ENCODE measurements at regions not wholly inside any gene's neighbourhood (a gene's known extent, or its start where the extent isn't known, plus 50 kb on each side); places are given as distances from the start of the nearest gene placed in this dataset.

DNA sequence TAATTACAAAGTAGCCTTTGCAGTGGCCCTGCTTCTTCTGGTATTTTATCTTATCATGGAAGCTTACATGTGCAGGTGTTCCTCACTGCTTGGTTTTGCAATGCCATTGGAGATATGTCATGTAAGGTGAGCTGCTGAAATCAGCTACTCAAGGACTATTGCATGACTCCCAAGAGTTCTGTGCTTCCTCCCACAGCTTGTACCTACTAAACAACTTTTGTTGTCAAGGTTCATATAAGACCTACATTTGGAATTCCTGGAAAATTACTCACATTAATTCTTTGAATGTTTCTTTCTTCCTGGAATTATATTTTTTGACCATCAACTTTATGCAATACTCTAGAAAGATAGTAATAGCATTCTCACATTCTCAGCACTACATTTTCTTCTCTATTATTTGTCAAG, 427.5 kb upstream of the HSF2 start:
- no peaks in the 10 kb centered on the region for H3K9me3 ChIP-seq (ENCODE audit: control insufficient read depth in 2 of 2, insufficient read depth in 1 of 2, low read depth in 1 of 2, low read length in 1 of 2)
- H3K4me3 ChIP-seq (ENCODE audit: low read depth in 1 of 2, low read length in 2 of 2), result no peak overlapping the region
- H3K27me3 ChIP-seq (ENCODE audit: control insufficient read depth in 1 of 2, insufficient read depth in 2 of 2, low read length in 2 of 2), result no peaks in the 10 kb centered on the region
- H3K36me3 ChIP-seq (ENCODE audit: control insufficient read depth in 2 of 2, insufficient read depth in 2 of 2, low read length in 1 of 2), result no peaks in the 10 kb centered on the region
- no peak overlapping the region for H3K27ac ChIP-seq (ENCODE audit: low read depth in 2 of 2, low read length in 1 of 2)
- H3K4me1 ChIP-seq (ENCODE audit: control insufficient read depth in 2 of 2, insufficient read depth in 2 of 2, low read length in 1 of 2), result no peaks in the 10 kb centered on the region

DNA sequence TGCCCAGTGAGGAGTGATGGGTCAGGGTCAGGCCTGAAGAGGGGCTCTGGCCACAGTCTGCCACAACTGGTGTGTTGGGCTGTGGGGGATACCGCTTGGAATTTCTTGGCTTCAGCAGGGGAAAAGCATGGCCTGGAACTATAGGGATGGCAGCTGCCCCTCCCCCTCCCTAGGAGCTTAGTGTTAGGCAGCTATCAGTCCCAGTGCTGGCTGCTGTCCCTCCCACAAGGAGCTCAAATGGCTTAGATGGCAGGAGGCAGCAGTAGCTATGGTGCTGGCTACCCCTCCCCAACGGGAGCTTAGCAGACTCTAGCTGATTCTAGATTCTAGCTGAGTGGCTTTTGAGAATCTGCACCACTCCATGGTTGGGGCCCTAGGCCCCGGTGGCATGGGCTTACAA, 414.5 kb upstream of the HSF2 start:
- no peaks in the 10 kb centered on the region for H3K9me3 ChIP-seq (ENCODE audit: control insufficient read depth in 2 of 2, insufficient read depth in 1 of 2, low read depth in 1 of 2, low read length in 1 of 2)
- 81 to 88% methylated on average over 3 of the region's 3 CpGs for WGBS, 2 donors
- H3K4me1 ChIP-seq (ENCODE audit: control insufficient read depth in 2 of 2, insufficient read depth in 2 of 2, low read length in 1 of 2), result no peaks in the 10 kb centered on the region
- no peak overlapping the region for H3K27ac ChIP-seq (ENCODE audit: low read depth in 2 of 2, low read length in 1 of 2)
- H3K27me3 ChIP-seq (ENCODE audit: control insufficient read depth in 1 of 2, insufficient read depth in 2 of 2, low read length in 2 of 2), result no peaks in the 10 kb centered on the region
- no peaks in the 10 kb centered on the region for H3K36me3 ChIP-seq (ENCODE audit: control insufficient read depth in 2 of 2, insufficient read depth in 2 of 2, low read length in 1 of 2)
- H3K4me3 ChIP-seq (ENCODE audit: low read depth in 1 of 2, low read length in 2 of 2), result no peak overlapping the region

DNA sequence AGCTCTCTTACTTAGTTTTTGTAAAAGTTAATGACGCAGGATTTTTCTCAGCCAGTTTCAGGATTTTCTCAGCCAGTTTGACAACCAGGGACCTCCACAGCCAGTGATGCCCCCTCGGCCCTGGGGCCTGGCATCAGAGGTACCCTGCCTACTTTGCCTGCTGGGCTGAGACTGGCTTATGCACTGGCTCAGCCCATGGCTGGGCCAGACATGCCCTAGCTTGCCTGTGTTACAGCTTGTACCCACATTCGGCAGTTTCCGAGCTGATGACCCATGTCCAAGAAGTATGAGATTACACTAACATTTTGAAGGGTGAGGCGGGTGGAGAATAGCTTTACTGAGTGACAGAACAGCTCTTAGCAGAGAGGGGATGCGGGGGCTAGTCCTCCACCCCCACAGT, 406.1 kb upstream of the HSF2 start:
- H3K36me3 ChIP-seq (ENCODE audit: control insufficient read depth in 2 of 2, insufficient read depth in 2 of 2, low read length in 1 of 2), result no peaks in the 10 kb centered on the region
- H3K9me3 ChIP-seq (ENCODE audit: control insufficient read depth in 2 of 2, insufficient read depth in 1 of 2, low read depth in 1 of 2, low read length in 1 of 2), result no peaks in the 10 kb centered on the region
- no peaks in the 10 kb centered on the region for H3K27me3 ChIP-seq (ENCODE audit: control insufficient read depth in 1 of 2, insufficient read depth in 2 of 2, low read length in 2 of 2)
- no peak overlapping the region for H3K27ac ChIP-seq (ENCODE audit: low read depth in 2 of 2, low read length in 1 of 2)
- H3K4me1 ChIP-seq (ENCODE audit: control insufficient read depth in 2 of 2, insufficient read depth in 2 of 2, low read length in 1 of 2), result no peaks in the 10 kb centered on the region
- H3K4me3 ChIP-seq (ENCODE audit: low read depth in 1 of 2, low read length in 2 of 2), result no peak overlapping the region
- WGBS, 2 donors, result 66 to 73% methylated on average over 6 of the region's 6 CpGs

DNA sequence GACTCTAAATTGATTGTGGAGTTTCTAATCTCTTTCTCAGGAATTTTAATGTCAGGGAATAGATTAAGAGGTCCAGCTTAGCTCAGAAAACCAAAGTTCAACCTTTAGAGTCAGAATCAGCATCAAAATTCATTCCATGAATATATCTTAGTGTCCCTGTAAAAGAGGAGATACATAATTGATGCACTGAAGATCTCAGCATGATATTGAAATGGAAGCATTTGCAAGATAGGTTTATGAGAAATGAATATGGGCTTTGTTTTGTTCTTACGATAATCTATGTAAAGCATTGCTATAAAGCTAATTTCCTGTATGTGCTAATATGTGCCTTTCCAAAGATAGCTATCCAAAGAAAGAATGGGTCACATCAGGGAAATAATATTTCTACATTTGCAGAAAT, 404.5 kb upstream of the HSF2 start:
- Histone ChIP-seq H3K9me3 (ENCODE audit: control insufficient read depth in 2 of 2, insufficient read depth in 1 of 2, low read depth in 1 of 2, low read length in 1 of 2) (no peaks in the 10 kb centered on the region), H3K27ac (ENCODE audit: low read depth in 2 of 2, low read length in 1 of 2) (no peak overlapping the region), H3K4me1 (ENCODE audit: control insufficient read depth in 2 of 2, insufficient read depth in 2 of 2, low read length in 1 of 2) (no peaks in the 10 kb centered on the region), H3K4me3 (ENCODE audit: low read depth in 1 of 2, low read length in 2 of 2) (no peak overlapping the region), H3K27me3 (ENCODE audit: control insufficient read depth in 1 of 2, insufficient read depth in 2 of 2, low read length in 2 of 2) (no peaks in the 10 kb centered on the region), H3K36me3 (ENCODE audit: control insufficient read depth in 2 of 2, insufficient read depth in 2 of 2, low read length in 1 of 2) (no peaks in the 10 kb centered on the region)
- 51 to 94% methylated on average over 1 of the region's 1 CpG for WGBS, 2 donors

DNA sequence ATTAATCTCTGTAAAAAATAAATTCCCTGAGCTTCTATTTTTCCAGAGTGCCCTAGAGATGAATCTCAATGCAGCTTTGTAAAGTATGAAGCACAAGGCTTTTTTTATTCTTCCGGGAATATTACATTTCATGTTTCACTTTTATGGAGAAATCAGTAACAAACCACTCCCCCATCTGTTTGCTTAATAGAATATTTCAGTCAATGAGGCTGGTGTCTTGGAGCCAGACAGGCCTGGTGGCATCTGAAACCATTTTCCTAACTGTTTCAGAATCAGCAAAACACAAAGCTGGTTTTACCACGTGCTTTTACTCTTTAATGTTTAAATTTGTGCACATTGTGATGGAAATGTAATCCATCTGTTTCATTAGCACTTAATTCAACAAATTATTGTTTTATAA, 400.8 kb upstream of the HSF2 start:
- Histone ChIP-seq H3K27ac (ENCODE audit: low read depth in 2 of 2, low read length in 1 of 2) (no peak overlapping the region), H3K9me3 (ENCODE audit: control insufficient read depth in 2 of 2, insufficient read depth in 1 of 2, low read depth in 1 of 2, low read length in 1 of 2) (peaks cover 0 to 2% of the 10 kb centered on the region in 2 donors), H3K27me3 (ENCODE audit: control insufficient read depth in 1 of 2, insufficient read depth in 2 of 2, low read length in 2 of 2) (no peaks in the 10 kb centered on the region), H3K36me3 (ENCODE audit: control insufficient read depth in 2 of 2, insufficient read depth in 2 of 2, low read length in 1 of 2) (no peaks in the 10 kb centered on the region), H3K4me1 (ENCODE audit: control insufficient read depth in 2 of 2, insufficient read depth in 2 of 2, low read length in 1 of 2) (no peaks in the 10 kb centered on the region), H3K4me3 (ENCODE audit: low read depth in 1 of 2, low read length in 2 of 2) (no peak overlapping the region)
- WGBS, 2 donors, result 45 to 71% methylated on average over 2 of the region's 2 CpGs

DNA sequence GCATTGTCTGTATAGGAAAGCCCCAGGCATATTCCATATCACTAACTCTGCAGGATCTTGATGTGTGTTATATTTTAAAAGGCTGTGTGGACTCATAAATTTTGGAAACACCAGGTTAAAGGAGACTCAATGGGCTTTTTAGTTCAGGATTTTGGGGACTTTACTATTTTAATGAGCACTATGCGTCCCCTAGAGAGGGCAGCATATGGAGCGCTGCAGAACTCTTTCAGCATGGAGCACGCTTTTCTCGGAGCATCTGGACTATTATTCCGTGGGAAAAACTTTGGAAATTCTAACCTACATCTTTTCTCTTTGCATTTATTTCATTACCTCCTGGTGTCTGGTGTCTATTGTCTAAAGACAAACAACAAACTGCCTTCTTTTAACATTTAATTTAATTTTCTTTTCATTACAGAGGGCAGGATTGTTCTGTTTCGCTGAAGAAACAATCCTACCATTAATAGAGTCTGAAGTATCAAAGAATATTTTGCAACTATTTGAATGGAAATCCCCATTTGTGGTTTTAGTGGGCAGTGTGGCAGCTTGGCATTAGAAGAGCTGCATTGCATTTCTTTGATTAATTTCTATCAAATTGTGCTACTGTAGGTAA, 399.9 kb upstream of the HSF2 start:
- no peaks in the 10 kb centered on the region for H3K36me3 ChIP-seq (ENCODE audit: control insufficient read depth in 2 of 2, insufficient read depth in 2 of 2, low read length in 1 of 2)
- H3K27ac ChIP-seq (ENCODE audit: low read depth in 2 of 2, low read length in 1 of 2), result no peak overlapping the region
- H3K4me1 ChIP-seq (ENCODE audit: control insufficient read depth in 2 of 2, insufficient read depth in 2 of 2, low read length in 1 of 2), result no peaks in the 10 kb centered on the region
- peaks cover 0 to 2% of the 10 kb centered on the region in 2 donors for H3K9me3 ChIP-seq (ENCODE audit: control insufficient read depth in 2 of 2, insufficient read depth in 1 of 2, low read depth in 1 of 2, low read length in 1 of 2)
- WGBS, 2 donors, result 88 to 90% methylated on average over 6 of the region's 6 CpGs
- no peak overlapping the region for H3K4me3 ChIP-seq (ENCODE audit: low read depth in 1 of 2, low read length in 2 of 2)
- no peaks in the 10 kb centered on the region for H3K27me3 ChIP-seq (ENCODE audit: control insufficient read depth in 1 of 2, insufficient read depth in 2 of 2, low read length in 2 of 2)

DNA sequence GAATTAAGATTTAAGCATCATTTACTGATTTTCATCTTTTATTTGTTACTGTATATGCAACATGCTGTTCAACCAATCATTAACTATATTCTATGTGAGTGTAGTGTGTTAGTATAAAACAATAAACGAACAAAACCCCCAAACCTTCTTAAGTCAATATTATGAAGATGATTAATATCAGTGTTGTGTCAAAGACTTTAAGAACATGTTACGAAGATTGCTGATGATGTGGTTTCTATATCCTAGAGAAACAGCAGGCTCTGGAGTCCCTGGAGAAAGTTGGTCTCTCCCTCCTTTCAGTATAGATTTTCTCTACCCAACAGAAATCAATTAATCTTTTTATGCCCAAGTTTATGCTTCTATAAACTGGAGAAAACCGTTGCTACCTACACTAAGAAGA, 393.8 kb upstream of the HSF2 start:
- 65% methylated on average over 3 of the region's 3 CpGs for WGBS, 2 donors
- Histone ChIP-seq H3K36me3 (ENCODE audit: control insufficient read depth in 2 of 2, insufficient read depth in 2 of 2, low read length in 1 of 2) (no peaks in the 10 kb centered on the region), H3K4me3 (ENCODE audit: low read depth in 1 of 2, low read length in 2 of 2) (no peak overlapping the region), H3K27me3 (ENCODE audit: control insufficient read depth in 1 of 2, insufficient read depth in 2 of 2, low read length in 2 of 2) (no peaks in the 10 kb centered on the region), H3K9me3 (ENCODE audit: control insufficient read depth in 2 of 2, insufficient read depth in 1 of 2, low read depth in 1 of 2, low read length in 1 of 2) (peaks cover 0 to 2% of the 10 kb centered on the region in 2 donors), H3K27ac (ENCODE audit: low read depth in 2 of 2, low read length in 1 of 2) (no peak overlapping the region), H3K4me1 (ENCODE audit: control insufficient read depth in 2 of 2, insufficient read depth in 2 of 2, low read length in 1 of 2) (no peaks in the 10 kb centered on the region)

DNA sequence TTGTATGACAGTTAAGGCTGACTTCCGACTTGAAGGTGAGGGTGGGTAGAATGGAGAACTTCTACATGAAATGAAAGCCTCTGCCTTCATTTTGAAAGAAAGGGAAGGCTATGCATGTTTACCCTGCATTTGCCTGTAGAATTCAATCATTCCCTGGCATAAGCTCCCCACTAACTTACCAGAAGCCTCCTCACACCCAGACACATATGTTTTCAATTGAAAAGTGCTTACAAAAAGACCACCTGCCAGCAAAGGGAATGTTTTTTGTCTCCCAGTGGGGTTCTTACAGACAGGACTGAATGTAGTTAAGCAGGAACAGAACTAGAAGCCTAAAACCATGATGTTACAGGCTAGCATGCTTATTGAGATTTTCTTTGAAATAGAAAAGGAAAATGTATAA, 392.1 kb upstream of the HSF2 start:
- 54 to 72% methylated on average over 1 of the region's 1 CpG for WGBS, 2 donors
- Histone ChIP-seq H3K4me1 (ENCODE audit: control insufficient read depth in 2 of 2, insufficient read depth in 2 of 2, low read length in 1 of 2) (no peaks in the 10 kb centered on the region), H3K4me3 (ENCODE audit: low read depth in 1 of 2, low read length in 2 of 2) (no peak overlapping the region), H3K27me3 (ENCODE audit: control insufficient read depth in 1 of 2, insufficient read depth in 2 of 2, low read length in 2 of 2) (no peaks in the 10 kb centered on the region), H3K36me3 (ENCODE audit: control insufficient read depth in 2 of 2, insufficient read depth in 2 of 2, low read length in 1 of 2) (no peaks in the 10 kb centered on the region), H3K27ac (ENCODE audit: low read depth in 2 of 2, low read length in 1 of 2) (no peak overlapping the region), H3K9me3 (ENCODE audit: control insufficient read depth in 2 of 2, insufficient read depth in 1 of 2, low read depth in 1 of 2, low read length in 1 of 2) (peaks cover 0 to 2% of the 10 kb centered on the region in 2 donors)

DNA sequence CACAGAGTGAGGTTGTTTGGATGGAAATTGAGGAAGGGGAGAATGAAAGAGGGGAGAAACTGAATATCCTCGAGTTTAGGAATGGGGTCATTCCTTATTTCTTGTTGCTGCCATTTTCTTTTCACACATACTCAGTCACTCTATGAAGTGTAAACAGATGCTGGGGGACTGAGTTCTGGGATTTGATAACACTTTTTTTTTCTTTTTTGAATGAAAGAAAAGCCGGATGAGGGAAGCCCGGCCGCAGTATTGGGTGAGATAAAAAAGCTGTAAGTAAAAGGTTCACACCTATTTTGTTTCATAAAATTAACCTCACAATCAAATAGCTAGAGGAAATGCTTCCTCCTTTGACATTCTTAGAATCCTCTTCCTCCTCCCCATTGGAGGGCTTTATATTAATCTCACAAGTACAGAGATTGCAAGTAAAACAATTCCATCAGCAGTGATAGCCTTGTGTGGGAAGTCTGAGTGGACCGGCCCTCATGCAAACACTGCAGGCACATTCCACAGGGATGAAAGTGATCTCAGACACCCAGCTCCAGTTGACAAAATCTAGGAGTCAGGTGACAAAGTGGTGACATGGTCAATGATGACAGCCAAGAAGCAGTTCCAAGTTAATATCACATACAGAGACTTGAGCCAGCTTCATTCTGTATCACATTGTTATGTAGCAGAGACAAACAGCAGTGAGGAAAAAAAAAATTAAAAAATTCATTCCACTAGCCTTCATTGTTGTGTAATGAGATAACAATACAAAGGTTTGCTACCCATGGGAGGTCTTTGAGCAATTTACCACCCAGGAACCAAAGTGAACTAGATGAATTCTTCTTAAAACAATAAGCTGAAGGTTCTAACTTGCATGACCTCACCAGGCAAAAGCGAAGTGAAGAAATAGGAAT, 391.1 kb upstream of the HSF2 start:
- Histone ChIP-seq H3K4me3 (ENCODE audit: low read depth in 1 of 2, low read length in 2 of 2) (no peak overlapping the region), H3K36me3 (ENCODE audit: control insufficient read depth in 2 of 2, insufficient read depth in 2 of 2, low read length in 1 of 2) (no peaks in the 10 kb centered on the region), H3K27ac (ENCODE audit: low read depth in 2 of 2, low read length in 1 of 2) (no peak overlapping the region), H3K27me3 (ENCODE audit: control insufficient read depth in 1 of 2, insufficient read depth in 2 of 2, low read length in 2 of 2) (no peaks in the 10 kb centered on the region), H3K4me1 (ENCODE audit: control insufficient read depth in 2 of 2, insufficient read depth in 2 of 2, low read length in 1 of 2) (no peaks in the 10 kb centered on the region), H3K9me3 (ENCODE audit: control insufficient read depth in 2 of 2, insufficient read depth in 1 of 2, low read depth in 1 of 2, low read length in 1 of 2) (no peaks in the 10 kb centered on the region)
- WGBS, 2 donors, result 69% methylated on average over 6 of the region's 6 CpGs

DNA sequence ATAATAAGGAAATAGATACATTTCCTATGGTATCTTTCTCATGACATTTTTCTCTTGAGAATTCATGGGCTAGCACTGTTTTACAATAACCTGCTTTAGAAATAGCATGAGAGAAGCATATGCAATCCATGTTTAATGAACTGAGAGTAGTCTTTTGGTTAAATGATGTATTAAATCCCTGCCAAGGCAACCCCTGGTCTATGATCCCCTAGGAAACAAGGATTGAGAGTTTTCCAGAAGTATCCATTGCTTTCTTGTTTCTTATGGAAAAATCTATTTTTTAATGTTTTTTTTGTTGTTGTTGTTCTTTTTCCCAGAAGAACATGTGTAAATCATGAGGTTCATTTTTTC, 390.5 kb upstream of the HSF2 start:
- Histone ChIP-seq H3K4me1 (ENCODE audit: control insufficient read depth in 2 of 2, insufficient read depth in 2 of 2, low read length in 1 of 2) (no peaks in the 10 kb centered on the region), H3K27me3 (ENCODE audit: control insufficient read depth in 1 of 2, insufficient read depth in 2 of 2, low read length in 2 of 2) (no peaks in the 10 kb centered on the region), H3K36me3 (ENCODE audit: control insufficient read depth in 2 of 2, insufficient read depth in 2 of 2, low read length in 1 of 2) (no peaks in the 10 kb centered on the region), H3K27ac (ENCODE audit: low read depth in 2 of 2, low read length in 1 of 2) (no peak overlapping the region), H3K4me3 (ENCODE audit: low read depth in 1 of 2, low read length in 2 of 2) (no peak overlapping the region), H3K9me3 (ENCODE audit: control insufficient read depth in 2 of 2, insufficient read depth in 1 of 2, low read depth in 1 of 2, low read length in 1 of 2) (no peaks in the 10 kb centered on the region)

Data from esophagus (tissue), 2 donors.